Activated CD8-positive, alpha-beta memory T cell treated with anti-CD3 and anti-CD28 coated beads, Interleukin-2, amount 50 U/mL, for 48 hours (primary cell): ENCODE measurements at regions not wholly inside any gene's neighbourhood (a gene's known extent, or its start where the extent isn't known, plus 50 kb on each side); places are given as distances from the start of the nearest gene placed in this dataset.
"Not testable (repeated sequence)": the region's sequence is repeated elsewhere in the genome, so short reads cannot be mapped to it uniquely, and the experiment has no call there.

ENCODE experiments used
- DNase-seq: peaks from one replicate; pipeline ENCODE4 v3.0.0-alpha.2; 2020

GRCh38 chr21:32088471-32088870 is 190.4 kb downstream of the MIS18A start:
- DNase-seq: no peak

DNA sequence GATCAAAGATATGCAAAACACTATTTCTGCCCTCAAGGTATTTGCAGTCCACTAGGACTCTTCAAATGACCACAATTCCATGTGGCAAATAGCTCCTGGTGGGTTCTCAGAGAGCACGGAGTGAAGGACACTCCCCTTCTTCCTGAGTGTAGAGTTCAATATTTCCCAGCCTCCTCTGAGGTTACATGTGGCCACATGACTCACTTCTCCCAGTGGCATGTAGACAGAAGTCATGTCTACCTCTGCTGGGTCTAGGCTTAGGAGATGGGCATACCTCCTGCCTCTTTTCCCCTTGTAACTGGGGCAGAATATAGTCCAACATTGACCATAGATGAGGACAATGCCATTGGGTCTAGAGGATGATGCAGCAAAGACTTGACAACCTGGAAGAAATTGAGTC is 191.4 kb downstream of the MIS18A start:
- DNase-seq: no peak

GRCh38 chr21:32083197-32083596 is 195.7 kb downstream of the MIS18A start:
- DNase-seq: no peak

DNA sequence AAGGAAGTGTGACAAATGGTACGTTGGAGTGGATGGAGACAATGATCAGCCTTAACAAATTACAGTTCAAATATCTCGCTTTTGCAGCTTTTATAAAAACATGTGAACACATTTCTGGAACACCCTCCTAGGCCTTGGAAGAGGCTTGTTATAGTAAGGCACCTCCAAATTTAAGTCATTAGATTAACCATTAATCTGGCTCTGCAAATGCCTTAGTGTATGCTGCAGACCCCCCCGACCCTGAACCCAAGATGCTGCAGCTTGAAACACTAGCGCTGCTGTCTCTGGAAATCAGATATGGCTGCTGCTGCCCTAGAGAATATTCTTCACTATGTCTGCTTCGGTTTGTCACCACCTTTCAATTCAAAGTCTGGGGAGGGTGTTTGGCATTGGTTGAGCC is 196.4 kb downstream of the MIS18A start:
- no peak for DNase-seq

- DNase-seq: no peak
Observed at GRCh38 chr21:32073593-32073992, 200.8 kb downstream of the HUNK start.

DNA sequence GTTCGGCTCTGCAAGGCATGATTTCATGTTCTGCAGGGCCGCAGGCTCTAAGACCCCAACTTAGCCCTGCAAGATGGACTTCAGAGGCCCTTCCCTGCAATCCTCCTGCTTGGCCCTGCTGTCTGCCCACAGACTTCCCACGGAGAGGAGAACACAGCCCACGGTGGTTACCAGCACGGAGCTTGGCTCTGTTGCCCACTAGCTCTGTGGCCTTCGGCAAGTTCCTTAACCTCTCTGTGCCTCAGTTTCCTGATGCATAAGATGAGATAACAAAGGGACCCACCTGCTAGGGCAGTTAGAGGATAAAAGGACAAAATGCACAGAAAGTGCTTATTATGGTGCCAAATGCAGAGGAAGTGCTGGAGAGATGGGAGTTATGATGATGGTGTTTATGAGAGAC is 200.4 kb downstream of the HUNK start:
- no peak for DNase-seq

GRCh38 chr21:32071620-32072019 is 198.8 kb downstream of the HUNK start:
- not testable (repeated sequence) for DNase-seq

DNA sequence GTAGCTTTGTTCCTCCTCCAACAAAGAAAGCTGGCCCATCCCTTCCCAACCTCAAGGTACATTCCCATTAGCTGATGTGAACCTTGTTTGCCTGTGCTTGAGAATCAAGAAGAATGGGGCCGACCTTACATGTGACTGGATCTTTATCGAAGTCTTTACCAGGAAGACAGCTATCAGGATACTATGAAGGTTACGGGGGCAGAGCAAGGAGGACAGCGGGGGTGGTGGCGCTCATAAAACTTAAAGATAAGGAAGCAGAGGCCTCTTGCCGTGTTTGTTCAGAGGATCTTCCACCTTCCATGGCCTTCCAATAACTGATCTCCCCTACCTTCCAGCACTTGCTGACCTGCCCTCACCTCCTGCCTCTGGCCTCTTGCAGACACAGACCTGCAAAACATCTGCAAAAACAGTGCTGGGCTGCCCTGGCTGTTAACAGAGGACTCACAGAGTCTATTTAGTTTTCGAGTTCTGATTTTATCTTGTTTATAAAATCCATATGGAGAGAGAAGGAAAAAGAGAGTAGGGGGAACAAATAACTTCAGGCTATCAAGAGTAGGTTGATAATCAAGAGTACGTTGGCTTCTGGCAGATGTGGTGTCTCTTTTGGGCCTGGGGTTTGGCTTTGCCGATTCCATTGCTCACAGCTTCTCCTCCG is 198.0 kb downstream of the HUNK start:
- no peak for DNase-seq

- peak; percentile 2 for DNase-seq
Observed at GRCh38 chr21:32070126-32070525, 197.3 kb downstream of the HUNK start.

DNA sequence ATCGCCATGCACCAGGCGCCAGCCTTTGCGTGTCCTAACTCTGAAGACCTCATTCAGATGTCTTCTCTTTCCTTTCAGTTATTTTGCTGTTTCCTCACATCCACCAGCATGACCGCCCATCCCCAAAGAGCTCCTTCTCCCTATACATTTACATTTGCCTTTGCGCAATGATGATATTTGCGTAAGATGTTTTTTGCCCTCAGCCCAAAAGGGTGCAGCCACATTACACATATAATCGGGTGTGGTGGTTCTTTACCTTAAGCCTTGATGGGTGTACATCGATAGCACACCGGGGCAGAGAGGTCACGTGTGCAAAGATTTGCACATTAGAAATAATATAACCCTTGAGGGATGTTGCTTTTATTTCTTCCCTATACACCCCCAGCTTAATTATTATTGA is 192.8 kb downstream of the HUNK start:
- peak; percentile 7 for DNase-seq

DNA sequence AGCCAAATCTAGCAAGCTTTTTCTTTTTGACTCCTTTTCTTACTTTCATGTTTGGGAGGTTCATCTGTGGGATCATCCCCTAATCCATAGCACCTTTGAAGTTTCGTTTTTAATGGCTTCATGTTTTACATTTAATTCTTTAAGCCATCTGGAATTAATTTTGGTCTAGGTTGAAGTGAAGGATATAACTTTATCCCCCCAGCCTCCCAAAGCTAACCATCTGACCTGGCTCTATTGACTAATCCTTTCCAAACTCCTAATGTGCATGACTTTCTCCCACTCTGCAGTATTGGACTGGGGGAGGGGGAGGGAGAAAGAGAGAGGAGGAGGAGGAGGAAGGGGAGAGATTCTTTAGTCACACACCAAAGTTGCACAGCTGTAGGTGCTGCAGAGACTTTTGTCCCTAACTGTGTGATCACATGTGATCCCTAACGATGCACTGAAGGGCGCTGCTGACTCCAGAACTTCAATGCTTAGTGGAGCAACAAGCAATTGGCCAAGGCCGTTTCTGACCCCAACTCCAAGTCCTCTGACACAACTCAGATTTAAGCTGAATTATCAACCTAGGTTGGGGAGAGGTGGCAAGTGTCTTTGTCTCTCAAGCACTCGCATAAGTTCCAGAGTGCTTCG is 191.6 kb downstream of the HUNK start:
- DNase-seq: no peak

DNA sequence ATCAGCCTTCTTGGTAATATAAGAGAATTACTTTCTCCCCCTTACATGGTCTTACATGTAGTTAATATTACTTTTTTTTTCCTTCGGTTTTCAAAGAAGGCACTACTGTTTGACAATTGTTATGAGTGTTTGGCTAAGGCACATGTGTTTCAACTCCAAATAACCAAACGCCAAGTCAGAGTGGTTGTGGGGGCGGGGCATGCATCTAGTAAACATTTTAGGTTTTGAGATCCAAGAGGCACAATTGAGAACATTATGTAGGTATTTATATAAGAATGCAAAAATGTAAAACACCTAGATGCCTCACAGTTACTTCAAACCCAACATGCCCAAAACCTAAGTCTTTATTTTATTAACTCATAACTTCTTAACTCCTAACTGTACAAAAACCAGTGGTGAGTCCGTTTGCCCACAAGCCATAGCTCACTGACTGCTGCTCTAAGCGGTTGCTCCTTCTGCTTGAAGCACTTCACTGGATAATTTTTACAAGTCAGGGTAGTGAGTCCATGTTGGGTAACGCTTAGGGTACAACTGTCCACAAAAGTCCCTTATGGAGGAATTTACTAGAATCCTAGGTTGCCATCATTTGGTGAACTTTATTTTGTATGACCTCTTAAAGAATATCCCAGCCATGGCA is 189.9 kb downstream of the HUNK start:
- DNase-seq: no peak

DNA sequence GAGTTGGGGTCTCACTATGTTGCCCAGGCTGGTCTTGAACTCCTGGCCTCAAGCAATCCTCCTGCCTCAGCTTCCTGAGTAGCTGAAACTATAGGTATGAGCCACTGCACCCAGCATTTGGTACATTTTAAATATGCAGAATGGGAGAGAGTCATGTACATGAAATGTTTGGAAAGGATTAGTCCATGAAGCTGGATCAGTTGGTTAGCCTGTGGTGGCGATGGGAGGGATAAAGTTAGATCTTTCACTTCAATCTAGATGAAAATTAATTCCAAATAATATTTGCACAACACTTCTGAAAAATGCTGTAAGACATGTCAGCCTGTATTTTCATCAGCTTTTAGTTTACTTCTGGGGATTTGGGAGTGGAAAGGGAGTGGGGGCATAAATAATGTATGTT is 188.9 kb downstream of the HUNK start:
- peak; percentile 1 for DNase-seq

DNA sequence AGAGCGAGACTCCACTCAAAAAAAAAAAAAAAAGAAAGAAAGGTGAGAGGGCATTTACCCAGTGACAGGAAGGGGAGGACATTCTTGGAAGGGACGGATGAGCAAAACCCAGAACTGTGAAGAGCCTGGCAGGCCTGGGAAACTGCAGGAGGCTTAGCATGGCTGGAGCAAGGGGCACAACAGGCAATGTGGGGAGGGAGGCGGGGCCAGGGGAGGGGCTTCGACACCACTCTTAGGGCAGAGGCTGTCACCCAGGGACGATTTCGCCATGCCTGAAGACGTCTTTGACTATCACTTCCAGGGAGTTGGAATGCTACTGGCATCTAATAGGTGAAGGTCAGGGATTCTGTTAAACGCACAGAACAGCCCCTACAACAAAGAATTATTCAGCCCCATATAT is 184.0 kb downstream of the HUNK start:
- peak; percentile 26 for DNase-seq

- DNase-seq: no peak
Observed at GRCh38 chr21:32055305-32055704, 182.5 kb downstream of the HUNK start.
